ENCODE measurements at regions not wholly inside any gene's neighbourhood (a gene's known extent, or its start where the extent isn't known, plus 50 kb on each side); places are given as distances from the start of the nearest gene placed in this dataset.

DNA sequence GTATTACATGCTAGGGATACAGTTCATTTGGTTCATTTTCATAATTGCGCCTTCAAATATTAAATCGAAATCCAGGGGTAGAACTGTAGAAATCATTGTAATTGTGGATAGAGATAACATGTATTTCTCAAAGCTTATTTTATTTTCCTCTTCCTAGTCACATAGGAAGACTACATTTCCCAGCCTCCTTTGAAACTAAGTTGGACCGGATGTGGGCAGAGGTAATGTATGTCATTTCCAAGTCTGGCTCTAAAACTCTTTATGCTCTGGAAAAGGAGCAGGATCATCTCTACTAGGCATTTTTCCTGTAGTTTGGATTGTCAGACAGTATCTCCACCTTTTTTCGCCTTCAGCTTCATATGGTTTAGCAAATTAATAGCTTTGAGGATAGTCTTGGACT, 70.1 kb upstream of the CRY1 start:
- no peak for TF ChIP-seq EZH2 (IDR thresholded peaks at IDR 0.05; ENCODE audit: low read length, missing control alignments)
- TF ChIP-seq, protein P1, sequence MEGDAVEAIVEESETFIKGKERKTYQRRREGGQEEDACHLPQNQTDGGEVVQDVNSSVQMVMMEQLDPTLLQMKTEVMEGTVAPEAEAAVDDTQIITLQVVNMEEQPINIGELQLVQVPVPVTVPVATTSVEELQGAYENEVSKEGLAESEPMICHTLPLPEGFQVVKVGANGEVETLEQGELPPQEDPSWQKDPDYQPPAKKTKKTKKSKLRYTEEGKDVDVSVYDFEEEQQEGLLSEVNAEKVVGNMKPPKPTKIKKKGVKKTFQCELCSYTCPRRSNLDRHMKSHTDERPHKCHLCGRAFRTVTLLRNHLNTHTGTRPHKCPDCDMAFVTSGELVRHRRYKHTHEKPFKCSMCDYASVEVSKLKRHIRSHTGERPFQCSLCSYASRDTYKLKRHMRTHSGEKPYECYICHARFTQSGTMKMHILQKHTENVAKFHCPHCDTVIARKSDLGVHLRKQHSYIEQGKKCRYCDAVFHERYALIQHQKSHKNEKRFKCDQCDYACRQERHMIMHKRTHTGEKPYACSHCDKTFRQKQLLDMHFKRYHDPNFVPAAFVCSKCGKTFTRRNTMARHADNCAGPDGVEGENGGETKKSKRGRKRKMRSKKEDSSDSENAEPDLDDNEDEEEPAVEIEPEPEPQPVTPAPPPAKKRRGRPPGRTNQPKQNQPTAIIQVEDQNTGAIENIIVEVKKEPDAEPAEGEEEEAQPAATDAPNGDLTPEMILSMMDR (conservative IDR thresholded peaks at IDR 0.05 in 1 of 2, IDR thresholded peaks at IDR 0.05 in 1 of 2; ENCODE audit: low read depth in 1 of 2, low read length in 2 of 2) = no peak

Data from fibroblast of lung (primary cell).